Activated CD8-positive, alpha-beta T cell treated with anti-CD3 and anti-CD28 coated beads for 36 hours (primary cell): ENCODE measurements at regions not wholly inside any gene's neighbourhood (a gene's known extent, or its start where the extent isn't known, plus 50 kb on each side); places are given as distances from the start of the nearest gene placed in this dataset.

Experiments
- ATAC-seq: fragments of 200-7000 bp; cut with Tn5 transposase; one replicate; pipeline ENCODE4 v1.10.0; 2021; ENCODE audit warnings: mild to moderate bottlenecking, moderate library complexity
- CTCF ChIA-PET: fragments of 350-600 bp; sonication (Branson Sonifier 250); formaldehyde crosslinking; loops from one replicate; lab custom pipeline; 2021; ENCODE audit warnings: antibody characterized with exemption; lab: Charles Lee
- POLR2A ChIA-PET: fragments of 350-600 bp; sonication (Branson Sonifier 250); formaldehyde crosslinking; loops from one replicate; lab custom pipeline; 2021; ENCODE audit warnings: antibody characterized with exemption; lab: Charles Lee
- DNase-seq: peaks from one replicate; pipeline ENCODE4 v3.0.0-alpha.2; 2020
- H3K27ac Mint-ChIP-seq: one replicate; pipeline ENCODE4 v1.8.0; 2021; ENCODE audit warnings: mild to moderate bottlenecking, mixed read lengths
- H3K27me3 Mint-ChIP-seq: one replicate; pipeline ENCODE4 v1.8.0; 2021; ENCODE audit warnings: mixed read lengths
- H3K36me3 Mint-ChIP-seq: one replicate; pipeline ENCODE4 v1.8.0; 2021; ENCODE audit warnings: low read depth, mixed read lengths
- H3K4me1 Mint-ChIP-seq: one replicate; pipeline ENCODE4 v1.8.0; 2021; ENCODE audit warnings: low read depth, mixed read lengths
- H3K4me3 Mint-ChIP-seq: one replicate; pipeline ENCODE4 v1.8.0; 2021; ENCODE audit warnings: mild to moderate bottlenecking, moderate library complexity, mixed read lengths
- H3K9me3 Mint-ChIP-seq: one replicate; pipeline ENCODE4 v1.8.0; 2021; ENCODE audit warnings: mixed read lengths
- CTCF ChIP-seq: fragments of 200-600 bp; IDR thresholded peaks from one replicate; pipeline ENCODE4 v1.8.0; 2022; ENCODE audit warnings: antibody characterized with exemption, mild to moderate bottlenecking
- intact Hi-C: fragments of 100-400 bp; cut with micrococcal nuclease; formaldehyde crosslinking; loops from one replicate; pipeline ENCODE4 v1.10.0; 2022

- peaks cover 17% of the 10 kb centered on the region for H3K27me3 Mint-ChIP-seq
- ChIA-PET CTCF (no interaction called here), POLR2A (no interaction called here)
- TF ChIP-seq CTCF = no peak
- ATAC-seq = no peak
- intact Hi-C loops = no loop called here
- peaks cover 7% of the 10 kb centered on the region for H3K9me3 Mint-ChIP-seq
- no peak overlapping the region for H3K4me3 Mint-ChIP-seq
- DNase-seq = no peak
- no peak overlapping the region for H3K27ac Mint-ChIP-seq
- H3K36me3 Mint-ChIP-seq = no peaks in the 10 kb centered on the region
- no peaks in the 10 kb centered on the region for H3K4me1 Mint-ChIP-seq
Observed at GRCh38 chr2:204274991-204275390, 270.3 kb upstream of the PARD3B start.

GRCh38 chr2:204277226-204277625 lies 268.0 kb upstream of the PARD3B start:
- Mint-ChIP-seq H3K4me1 (no peaks in the 10 kb centered on the region), H3K9me3 (no peaks in the 10 kb centered on the region), H3K36me3 (no peaks in the 10 kb centered on the region), H3K4me3 (no peak overlapping the region), H3K27me3 (peaks cover 20% of the 10 kb centered on the region), H3K27ac (no peak overlapping the region)
- intact Hi-C loops = no loop called here
- no peak for TF ChIP-seq CTCF
- POLR2A ChIA-PET = no interaction called here
- DNase-seq = no peak
- CTCF ChIA-PET = interaction anchor here (1.9 to 2.0 kb wide), 2 partner anchors 17 to 132 kb away, joined by 5 read pairs; no protein-coding TSS in a partner anchor
- ATAC-seq = no peak

- TF ChIP-seq CTCF = no peak
- CTCF ChIA-PET = interaction anchor here (1.0 to 2.0 kb wide), 3 partner anchors 18 to 134 kb away, joined by 3 to 5 read pairs (median 5); no protein-coding TSS in a partner anchor
- Mint-ChIP-seq H3K36me3 (no peaks in the 10 kb centered on the region), H3K9me3 (no peaks in the 10 kb centered on the region), H3K27me3 (peaks cover 22% of the 10 kb centered on the region), H3K4me1 (no peaks in the 10 kb centered on the region), H3K27ac (no peak overlapping the region), H3K4me3 (no peak overlapping the region)
- ATAC-seq = no peak
- DNase-seq = no peak
- intact Hi-C loops = no loop called here
- POLR2A ChIA-PET = no interaction called here
Observed at GRCh38 chr2:204278454-204278853, 266.8 kb upstream of the PARD3B start.

GRCh38 chr2:204279819-204280218 lies 265.5 kb upstream of the PARD3B start:
- Mint-ChIP-seq H3K27ac (no peak overlapping the region), H3K4me1 (no peaks in the 10 kb centered on the region), H3K9me3 (no peaks in the 10 kb centered on the region)

GRCh38 chr2:204280262-204280668 lies 265.0 kb upstream of the PARD3B start:
- intact Hi-C loops = no loop called here
- Mint-ChIP-seq H3K9me3 (no peaks in the 10 kb centered on the region), H3K27ac (no peak overlapping the region), H3K4me3 (no peak overlapping the region), H3K27me3 (peaks cover 22% of the 10 kb centered on the region), H3K36me3 (no peaks in the 10 kb centered on the region), H3K4me1 (no peaks in the 10 kb centered on the region)
- CTCF ChIA-PET = interaction anchor here (0.8 to 1.0 kb wide), 2 partner anchors 18 to 20 kb away, joined by 3 read pairs; no protein-coding TSS in a partner anchor
- DNase-seq (no peak), ATAC-seq (no peak)
- POLR2A ChIA-PET = no interaction called here
- no peak for TF ChIP-seq CTCF

More at GRCh38 chr2:204279819-204280218, 265.5 kb upstream of the PARD3B start:
- no peak for TF ChIP-seq CTCF
- ChIA-PET POLR2A (no interaction called here), CTCF (no interaction called here)
- DNase-seq (no peak), ATAC-seq (no peak)
- intact Hi-C loops = no loop called here
- no peak overlapping the region for H3K4me3 Mint-ChIP-seq
- H3K27me3 Mint-ChIP-seq = peaks cover 20% of the 10 kb centered on the region
- H3K36me3 Mint-ChIP-seq = no peaks in the 10 kb centered on the region
